Activated CD8-positive, alpha-beta T cell treated with anti-CD3 and anti-CD28 coated beads for 36 hours (primary cell): ENCODE measurements at regions not wholly inside any gene's neighbourhood (a gene's known extent, or its start where the extent isn't known, plus 50 kb on each side); places are given as distances from the start of the nearest gene placed in this dataset.
"Not testable (repeated sequence)": the region's sequence is repeated elsewhere in the genome, so short reads cannot be mapped to it uniquely, and the experiment has no call there.

Experiments used
- ATAC-seq: fragments of 200-7000 bp; cut with Tn5 transposase; one replicate; pipeline ENCODE4 v1.10.0; 2021; ENCODE audit warnings: mild to moderate bottlenecking, moderate library complexity
- CTCF ChIA-PET: fragments of 350-600 bp; sonication (Branson Sonifier 250); formaldehyde crosslinking; loops from one replicate; lab custom pipeline; 2021; ENCODE audit warnings: antibody characterized with exemption; lab: Charles Lee
- POLR2A ChIA-PET: fragments of 350-600 bp; sonication (Branson Sonifier 250); formaldehyde crosslinking; loops from one replicate; lab custom pipeline; 2021; ENCODE audit warnings: antibody characterized with exemption; lab: Charles Lee
- DNase-seq: peaks from one replicate; pipeline ENCODE4 v3.0.0-alpha.2; 2020
- H3K27ac Mint-ChIP-seq: one replicate; pipeline ENCODE4 v1.8.0; 2021; ENCODE audit warnings: mild to moderate bottlenecking, mixed read lengths
- H3K27me3 Mint-ChIP-seq: one replicate; pipeline ENCODE4 v1.8.0; 2021; ENCODE audit warnings: mixed read lengths
- H3K36me3 Mint-ChIP-seq: one replicate; pipeline ENCODE4 v1.8.0; 2021; ENCODE audit warnings: low read depth, mixed read lengths
- H3K4me1 Mint-ChIP-seq: one replicate; pipeline ENCODE4 v1.8.0; 2021; ENCODE audit warnings: low read depth, mixed read lengths
- H3K4me3 Mint-ChIP-seq: one replicate; pipeline ENCODE4 v1.8.0; 2021; ENCODE audit warnings: mild to moderate bottlenecking, moderate library complexity, mixed read lengths
- H3K9me3 Mint-ChIP-seq: one replicate; pipeline ENCODE4 v1.8.0; 2021; ENCODE audit warnings: mixed read lengths
- intact Hi-C: fragments of 100-400 bp; cut with micrococcal nuclease; formaldehyde crosslinking; loops from one replicate; pipeline ENCODE4 v1.10.0; 2022
- TF ChIP-seq, protein P1 (sequence below): fragments of 200-600 bp; IDR thresholded peaks from one replicate; pipeline ENCODE4 v1.8.0; 2022; ENCODE audit warnings: antibody characterized with exemption, mild to moderate bottlenecking

DNA sequence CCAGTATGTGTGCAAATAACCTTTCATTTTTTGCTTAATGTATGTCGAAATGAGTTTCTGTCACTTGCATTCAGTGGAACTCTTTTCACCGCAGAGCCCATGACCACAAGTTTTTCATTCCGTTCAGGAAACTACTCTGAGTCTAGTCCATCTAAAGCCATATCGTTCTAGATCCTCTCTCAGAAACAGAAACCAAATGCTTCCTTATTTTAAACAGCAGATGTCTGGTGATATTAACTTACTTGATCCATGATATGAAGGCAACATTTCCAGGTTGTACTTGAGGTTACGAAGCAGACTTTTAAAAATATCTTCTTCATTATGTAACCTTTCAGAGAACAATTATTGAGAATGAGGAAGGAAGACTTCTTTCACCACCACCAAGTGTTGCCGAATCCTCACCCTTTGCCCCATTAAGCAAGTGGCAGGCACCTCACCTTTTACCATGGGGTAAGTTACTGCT is 72.4 kb upstream of the GNAQ start:
- H3K4me1 Mint-ChIP-seq = peaks cover 33% of the 10 kb centered on the region
- peak; percentile 78 for DNase-seq
- no peak overlapping the region for H3K27ac Mint-ChIP-seq
- ATAC-seq = peak; percentile 71
- intact Hi-C loops = no loop called here
- H3K9me3 Mint-ChIP-seq = peaks cover 17% of the 10 kb centered on the region
- peak overlapping the region; percentile 26 for H3K4me3 Mint-ChIP-seq
- peaks cover 9% of the 10 kb centered on the region for H3K36me3 Mint-ChIP-seq
- no peaks in the 10 kb centered on the region for H3K27me3 Mint-ChIP-seq
- CTCF ChIA-PET = no interaction called here
- TF ChIP-seq, protein P1, sequence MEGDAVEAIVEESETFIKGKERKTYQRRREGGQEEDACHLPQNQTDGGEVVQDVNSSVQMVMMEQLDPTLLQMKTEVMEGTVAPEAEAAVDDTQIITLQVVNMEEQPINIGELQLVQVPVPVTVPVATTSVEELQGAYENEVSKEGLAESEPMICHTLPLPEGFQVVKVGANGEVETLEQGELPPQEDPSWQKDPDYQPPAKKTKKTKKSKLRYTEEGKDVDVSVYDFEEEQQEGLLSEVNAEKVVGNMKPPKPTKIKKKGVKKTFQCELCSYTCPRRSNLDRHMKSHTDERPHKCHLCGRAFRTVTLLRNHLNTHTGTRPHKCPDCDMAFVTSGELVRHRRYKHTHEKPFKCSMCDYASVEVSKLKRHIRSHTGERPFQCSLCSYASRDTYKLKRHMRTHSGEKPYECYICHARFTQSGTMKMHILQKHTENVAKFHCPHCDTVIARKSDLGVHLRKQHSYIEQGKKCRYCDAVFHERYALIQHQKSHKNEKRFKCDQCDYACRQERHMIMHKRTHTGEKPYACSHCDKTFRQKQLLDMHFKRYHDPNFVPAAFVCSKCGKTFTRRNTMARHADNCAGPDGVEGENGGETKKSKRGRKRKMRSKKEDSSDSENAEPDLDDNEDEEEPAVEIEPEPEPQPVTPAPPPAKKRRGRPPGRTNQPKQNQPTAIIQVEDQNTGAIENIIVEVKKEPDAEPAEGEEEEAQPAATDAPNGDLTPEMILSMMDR = no peak
- POLR2A ChIA-PET = no interaction called here

DNA sequence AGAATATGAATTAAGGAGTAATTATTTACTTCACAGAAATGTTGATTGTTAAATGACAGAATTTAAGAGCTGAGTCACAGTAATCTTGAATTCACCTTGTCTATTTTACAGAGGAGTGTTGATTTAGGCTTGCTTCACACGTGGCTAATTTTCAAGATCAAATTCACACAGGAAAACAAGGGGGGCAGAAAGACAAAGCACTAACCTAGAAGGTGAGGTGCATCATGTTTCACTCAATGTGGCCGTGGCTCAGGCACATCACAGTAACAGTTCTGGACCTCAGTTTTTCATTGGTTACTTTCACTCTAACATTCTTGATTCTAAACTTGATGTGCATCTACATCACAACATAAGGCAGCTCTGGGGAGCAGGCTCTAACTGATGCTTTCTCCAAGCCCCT is 69.6 kb upstream of the GNAQ start:
- DNase-seq (no peak), ATAC-seq (no peak)
- POLR2A ChIA-PET = interaction anchor here (1.0 kb wide), 1 partner anchor 9 kb away, joined by 3 read pairs; no protein-coding TSS in a partner anchor
- no peak overlapping the region for H3K4me3 Mint-ChIP-seq
- no peaks in the 10 kb centered on the region for H3K27me3 Mint-ChIP-seq
- peaks cover 4% of the 10 kb centered on the region for H3K9me3 Mint-ChIP-seq
- TF ChIP-seq, protein P1 = no peak
- peaks cover 2% of the 10 kb centered on the region for H3K36me3 Mint-ChIP-seq
- CTCF ChIA-PET = no interaction called here
- intact Hi-C loops = no loop called here
- no peak overlapping the region for H3K27ac Mint-ChIP-seq
- peaks cover 31% of the 10 kb centered on the region for H3K4me1 Mint-ChIP-seq

DNA sequence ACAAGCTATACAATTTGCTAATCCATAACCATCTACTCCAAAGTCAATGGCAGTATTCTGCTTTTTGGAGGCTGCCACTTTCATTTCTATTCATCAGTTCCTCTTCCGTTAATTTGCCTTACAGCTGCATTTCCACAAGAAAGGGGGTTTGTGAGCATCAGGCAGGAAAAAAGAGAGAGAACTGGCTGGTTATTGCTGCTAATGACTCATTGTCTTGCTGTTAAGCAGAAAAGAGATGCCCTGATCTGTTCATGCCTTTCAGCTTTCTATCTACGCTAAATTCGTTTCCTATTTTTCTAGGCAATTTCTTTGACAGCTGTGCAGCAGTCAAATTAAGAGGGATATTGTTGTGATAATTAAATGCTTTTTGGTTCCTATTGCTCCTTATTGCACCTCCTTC is 65.9 kb upstream of the GNAQ start:
- ChIA-PET CTCF (interaction anchor here (1.2 to 1.8 kb wide), 3 partner anchors 18 to 24 kb away, joined by 3 to 7 read pairs (median 5); no protein-coding TSS in a partner anchor), POLR2A (interaction anchor here (0.8 kb wide), 1 partner anchor 13 kb away, joined by 3 read pairs; no protein-coding TSS in a partner anchor)
- Mint-ChIP-seq H3K27ac (no peak overlapping the region), H3K36me3 (no peaks in the 10 kb centered on the region), H3K4me1 (peaks cover 14% of the 10 kb centered on the region), H3K27me3 (no peaks in the 10 kb centered on the region), H3K4me3 (no peak overlapping the region), H3K9me3 (no peaks in the 10 kb centered on the region)
- ATAC-seq (no peak), DNase-seq (no peak)
- TF ChIP-seq, protein P1 = no peak
- intact Hi-C loops = no loop called here

DNA sequence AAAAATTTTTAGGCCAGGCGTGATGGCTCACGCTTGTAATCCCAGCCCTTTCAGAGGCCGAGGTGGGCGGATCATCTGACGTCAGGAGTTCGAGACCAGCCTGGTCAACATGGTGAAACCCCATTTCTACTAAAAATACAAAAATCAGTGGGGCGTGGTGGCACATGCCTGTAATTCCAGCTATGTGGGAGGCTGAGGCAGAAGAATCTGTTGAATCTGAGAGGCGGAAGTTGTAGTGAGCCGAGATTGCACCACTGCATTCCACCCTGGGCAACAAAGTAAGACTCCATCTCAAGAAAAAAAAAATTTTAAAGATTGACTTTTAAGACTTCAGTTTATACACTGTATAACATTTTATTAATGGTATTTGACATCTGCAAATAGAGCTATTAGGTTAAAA is 60.1 kb upstream of the GNAQ start:
- no peaks in the 10 kb centered on the region for H3K4me1 Mint-ChIP-seq
- no peak for ATAC-seq
- no peak overlapping the region for H3K27ac Mint-ChIP-seq
- TF ChIP-seq, protein P1 = no peak
- intact Hi-C loops = no loop called here
- ChIA-PET CTCF (interaction anchor here (1.6 kb wide), 1 partner anchor 56 kb away, joined by 3 read pairs; no protein-coding TSS in a partner anchor), POLR2A (interaction anchor here (1.2 kb wide), 1 partner anchor 10 kb away, joined by 3 read pairs; no protein-coding TSS in a partner anchor)
- no peak for DNase-seq
- H3K4me3 Mint-ChIP-seq = no peak overlapping the region
- no peaks in the 10 kb centered on the region for H3K36me3 Mint-ChIP-seq
- H3K27me3 Mint-ChIP-seq = no peaks in the 10 kb centered on the region
- peaks cover 7% of the 10 kb centered on the region for H3K9me3 Mint-ChIP-seq

DNA sequence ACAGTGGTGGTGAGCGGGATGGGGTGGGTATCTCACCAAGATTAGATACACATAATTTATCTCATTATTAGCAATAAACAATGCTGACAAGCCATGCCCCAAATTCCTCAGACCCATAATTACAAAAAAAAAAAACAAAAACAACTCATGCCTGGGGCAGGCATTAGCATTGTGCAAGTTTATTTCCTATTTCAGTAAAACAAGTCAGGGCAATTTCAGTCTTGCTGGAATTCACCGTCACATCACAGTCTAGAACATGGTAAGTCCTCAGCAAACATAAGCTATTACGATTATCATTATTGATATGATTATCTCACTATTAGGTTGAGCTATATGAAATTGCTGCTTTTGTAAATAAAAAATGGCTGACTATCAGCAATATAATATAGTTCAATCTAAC is 57.5 kb upstream of the GNAQ start:
- peaks cover 8% of the 10 kb centered on the region for H3K9me3 Mint-ChIP-seq
- no peaks in the 10 kb centered on the region for H3K27me3 Mint-ChIP-seq
- intact Hi-C loops = no loop called here
- no peak overlapping the region for H3K4me3 Mint-ChIP-seq
- H3K36me3 Mint-ChIP-seq = no peaks in the 10 kb centered on the region
- ATAC-seq (no peak), DNase-seq (no peak)
- ChIA-PET POLR2A (no interaction called here), CTCF (no interaction called here)
- TF ChIP-seq, protein P1 = no peak
- H3K4me1 Mint-ChIP-seq = no peaks in the 10 kb centered on the region
- H3K27ac Mint-ChIP-seq = no peak overlapping the region

DNA sequence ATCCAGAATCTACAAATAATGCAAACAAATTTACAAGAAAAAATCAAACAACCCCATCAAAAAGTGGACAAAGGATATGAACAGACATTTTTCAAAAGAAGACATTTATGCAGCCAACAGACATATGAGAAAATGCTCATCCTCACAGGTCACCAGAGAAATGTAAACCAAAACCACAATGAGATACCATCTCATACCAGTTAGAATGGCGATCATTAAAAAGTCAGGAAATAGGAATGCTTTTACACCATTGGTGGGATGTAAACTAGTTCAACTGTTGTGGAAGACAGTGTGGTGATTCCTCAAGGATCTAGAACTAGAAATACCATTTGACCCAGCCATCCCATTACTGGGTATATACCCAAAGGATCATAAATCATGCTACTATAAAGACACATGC is 56.6 kb upstream of the GNAQ start:
- intact Hi-C loops, H3K27me3 Mint-ChIP-seq, H3K4me1 Mint-ChIP-seq, H3K4me3 Mint-ChIP-seq, POLR2A ChIA-PET, H3K36me3 Mint-ChIP-seq, ATAC-seq, H3K27ac Mint-ChIP-seq, DNase-seq, CTCF ChIA-PET, H3K9me3 Mint-ChIP-seq: not testable (repeated sequence)
